Stomach (tissue), 8 donors: ENCODE measurements at regions not wholly inside any gene's neighbourhood (a gene's known extent, or its start where the extent isn't known, plus 50 kb on each side); places are given as distances from the start of the nearest gene placed in this dataset.
"Not testable (repeated sequence)": the region's sequence is repeated elsewhere in the genome, so short reads cannot be mapped to it uniquely, and the experiment has no call there.

Experiments
- DNase-seq, 2 donors: peaks; one replicate each; pipeline versions ENCODE4 v3.0.0 to v3.0.0-alpha.2; 2013 to 2019
- H3K27ac ChIP-seq, 5 donors: fragments of 200-600 bp in 4 of 5; sonication (generic) in 4 of 5; one replicate each; pipeline ENCODE4 v1.5.1; 2013 to 2019; ENCODE audit warnings: mild to moderate bottlenecking in 1 of 5, moderate library complexity in 1 of 5
- H3K27me3 ChIP-seq, 3 donors: fragments of 200-600 bp; sonication (generic); one replicate each; pipeline ENCODE4 v1.5.1; 2017 to 2019; ENCODE audit warnings: mixed run types in 1 of 3
- H3K36me3 ChIP-seq, 4 donors: fragments of 200-600 bp; sonication (generic); 1 replicate in 3 of 4; 2 replicates in 1 of 4; pipeline ENCODE4 v1.5.1; 2016 to 2019
- H3K4me1 ChIP-seq, 4 donors: fragments of 200-600 bp; sonication (generic); one replicate each; pipeline ENCODE4 v1.5.1; 2016 to 2019
- H3K4me3 ChIP-seq, 4 donors: fragments of 200-600 bp; sonication (generic) in 3 of 4; one replicate each; pipeline ENCODE4 v1.5.1; 2016 to 2019; ENCODE audit warnings: mild to moderate bottlenecking in 1 of 4
- H3K9me3 ChIP-seq, 4 donors: fragments of 200-600 bp; sonication (generic); one replicate each; pipeline ENCODE4 v1.5.1; 2016 to 2019
- CTCF ChIP-seq, 7 experiments: fragments of 450-650 bp in 4 of 7; fragments of 200-600 bp in 3 of 7; sonication (generic) in 3 of 7; IDR thresholded peaks; one replicate each; pipeline ENCODE4 v1.5.1; 2016 to 2019; ENCODE audit warnings: antibody characterized with exemption in 7 of 7, control low read depth in 2 of 7, mild to moderate bottlenecking in 1 of 7
- EP300 ChIP-seq: sonication (generic); formaldehyde crosslinking; IDR thresholded peaks from one replicate; pipeline ENCODE4 v1.6.1; 2017; ENCODE audit warnings: antibody characterized with exemption
- POLR2A ChIP-seq, 4 donors: fragments of 450-650 bp; IDR thresholded peaks; one replicate each; pipeline ENCODE4 v1.6.1; 2016; ENCODE audit warnings: antibody characterized with exemption in 4 of 4, control low read depth in 2 of 4, mild to moderate bottlenecking in 1 of 4, moderate library complexity in 1 of 4
- POLR2AphosphoS5 ChIP-seq, 3 donors: sonication (generic); formaldehyde crosslinking; IDR thresholded peaks; one replicate each; pipeline ENCODE4 v1.6.1; 2016; ENCODE audit warnings: antibody characterized with exemption in 3 of 3
- WGBS, 5 donors: extraction: QIAGEN DNeasy Blood & Tissue Kit in 3 of 5; methylation state at CpG; one replicate each; pipeline versions ENCODE4 v1.1.5 to v1.1.7; 2013 to 2018; 5-methylcytosine and 5-hydroxymethylcytosine counted together
- intact Hi-C: fragments of 100-400 bp; cut with DNase I; formaldehyde crosslinking; loops from one replicate; pipeline ENCODE4 v1.15.1; 2023; ENCODE audit warnings: low total_unique reads
- donor health status: healthy with polysubstance abuse.
- donor health status: Bipolar disorder and iron deficiency.
- donor health status: healthy.

- DNase-seq = no peak
- TF ChIP-seq CTCF (IDR thresholded peaks at IDR 0.05) (no peak), POLR2A (IDR thresholded peaks at IDR 0.05) (no peak), POLR2AphosphoS5 (IDR thresholded peaks at IDR 0.05) (no peak), EP300 (no peak)
- Histone ChIP-seq H3K36me3 (no peaks in the 10 kb centered on the region), H3K27me3 (no peaks in the 10 kb centered on the region), H3K4me1 (no peaks in the 10 kb centered on the region), H3K4me3 (no peak overlapping the region), H3K27ac (no peak overlapping the region), H3K9me3 (peaks cover 0 to 11% (median 2%) of the 10 kb centered on the region in 4 donors)
- intact Hi-C loops = no loop called here
- 0 to 40% (median 29%) methylated on average over 1 of the region's 1 CpG for WGBS, 5 donors
Measured at GRCh38 chr11:25247336-25247735, 750.5 kb downstream of the LUZP2 start.

- TF ChIP-seq POLR2A (IDR thresholded peaks at IDR 0.05) = no peak
- TF ChIP-seq EP300 = no peak
- no peak for TF ChIP-seq CTCF (IDR thresholded peaks at IDR 0.05)
- no peak for TF ChIP-seq POLR2AphosphoS5 (IDR thresholded peaks at IDR 0.05)
- Histone ChIP-seq H3K9me3 (no peaks in the 10 kb centered on the region), H3K27ac (no peak overlapping the region), H3K4me3 (no peak overlapping the region), H3K4me1 (no peaks in the 10 kb centered on the region), H3K36me3 (no peaks in the 10 kb centered on the region), H3K27me3 (no peaks in the 10 kb centered on the region)
- 62 to 75% (median 73%) methylated on average over 4 of the region's 4 CpGs for WGBS, 5 donors
- intact Hi-C loops = no loop called here
- no peak for DNase-seq
Measured at GRCh38 chr11:25252854-25253253, 756.0 kb downstream of the LUZP2 start.

GRCh38 chr11:25263861-25264260, 767.0 kb downstream of the LUZP2 start:
- H3K4me1 ChIP-seq, H3K36me3 ChIP-seq, H3K9me3 ChIP-seq, DNase-seq, intact Hi-C loops, H3K27me3 ChIP-seq, H3K4me3 ChIP-seq, H3K27ac ChIP-seq: not testable (repeated sequence)
- 78 to 83% (median 82%) methylated on average over 4 of the region's 4 CpGs for WGBS, 5 donors

GRCh38 chr11:25271301-25271700, 774.4 kb downstream of the LUZP2 start:
- Histone ChIP-seq H3K27me3 (no peaks in the 10 kb centered on the region), H3K4me3 (no peak overlapping the region), H3K9me3 (peaks cover 0 to 12% (median 2%) of the 10 kb centered on the region in 4 donors), H3K27ac (no peak overlapping the region), H3K36me3 (no peaks in the 10 kb centered on the region), H3K4me1 (no peaks in the 10 kb centered on the region)
- no peak for TF ChIP-seq EP300
- TF ChIP-seq POLR2AphosphoS5 (IDR thresholded peaks at IDR 0.05) = no peak
- no peak for TF ChIP-seq POLR2A (IDR thresholded peaks at IDR 0.05)
- TF ChIP-seq CTCF (IDR thresholded peaks at IDR 0.05) = no peak
- DNase-seq = no peak
- intact Hi-C loops = no loop called here

GRCh38 chr11:25272214-25272613, 775.4 kb downstream of the LUZP2 start:
- intact Hi-C loops = no loop called here

GRCh38 chr11:25280821-25281220, 784.0 kb downstream of the LUZP2 start:
- H3K4me1 ChIP-seq, H3K27ac ChIP-seq, H3K36me3 ChIP-seq, H3K4me3 ChIP-seq, H3K27me3 ChIP-seq, intact Hi-C loops, H3K9me3 ChIP-seq, DNase-seq: not testable (repeated sequence)
- WGBS, 5 donors = 71 to 79% (median 75%) methylated on average over 6 to 7 of the region's 7 CpGs

More at GRCh38 chr11:25272214-25272613, 775.4 kb downstream of the LUZP2 start:
- Histone ChIP-seq H3K9me3 (peaks cover 0 to 12% (median 2%) of the 10 kb centered on the region in 4 donors), H3K27me3 (no peaks in the 10 kb centered on the region), H3K36me3 (no peaks in the 10 kb centered on the region), H3K4me3 (no peak overlapping the region), H3K27ac (no peak overlapping the region), H3K4me1 (no peaks in the 10 kb centered on the region)
- peak in 1 of 7 experiments; percentile 28 for TF ChIP-seq CTCF (IDR thresholded peaks at IDR 0.05)
- TF ChIP-seq POLR2A (IDR thresholded peaks at IDR 0.05) = no peak
- no peak for TF ChIP-seq POLR2AphosphoS5 (IDR thresholded peaks at IDR 0.05)
- no peak for TF ChIP-seq EP300
- DNase-seq = no peak
